ENCODE measurements at regions not wholly inside any gene's neighbourhood (a gene's known extent, or its start where the extent isn't known, plus 50 kb on each side); places are given as distances from the start of the nearest gene placed in this dataset.
"Not testable (repeated sequence)": the region's sequence is repeated elsewhere in the genome, so short reads cannot be mapped to it uniquely, and the experiment has no call there.

GRCh38 chr16:22646948-22647556 lies 136.4 kb downstream of the NPIPB5 start:
- no peaks in the 10 kb centered on the region for H3K4me1 ChIP-seq
- no peaks in the 10 kb centered on the region for H3K9me3 ChIP-seq
- no peak overlapping the region for H3K4me3 ChIP-seq
- intact Hi-C loops (cut with DNase I), result no loop called here
- WGBS, 2 donors, result 53 to 60% methylated on average over 7 of the region's 7 CpGs
- DNase-seq, result no peak
- TF ChIP-seq POLR2A (IDR thresholded peaks at IDR 0.05) (no peak), CTCF (IDR thresholded peaks at IDR 0.05) (no peak)
- H3K27me3 ChIP-seq, result peaks cover 0 to 79% (median 4%) of the 10 kb centered on the region in 4 donors
- no peak overlapping the region for H3K27ac ChIP-seq
- no peaks in the 10 kb centered on the region for H3K36me3 ChIP-seq

- H3K36me3 ChIP-seq, result no peaks in the 10 kb centered on the region
- 57 to 66% methylated on average over 4 of the region's 4 CpGs for WGBS, 2 donors
- H3K27ac ChIP-seq, result no peak overlapping the region
- intact Hi-C loops (cut with DNase I), result no loop called here
- no peak overlapping the region for H3K4me3 ChIP-seq
- no peaks in the 10 kb centered on the region for H3K9me3 ChIP-seq
- no peak for DNase-seq
- H3K27me3 ChIP-seq, result peaks cover 0 to 68% (median 4%) of the 10 kb centered on the region in 4 donors
- H3K4me1 ChIP-seq, result no peaks in the 10 kb centered on the region
- TF ChIP-seq POLR2A (IDR thresholded peaks at IDR 0.05) (no peak), CTCF (IDR thresholded peaks at IDR 0.05) (no peak)
These were observed 137.4 kb downstream of the NPIPB5 start for GRCh38 chr16:22648141-22648540.

- 84 to 86% methylated on average over 4 of the region's 4 CpGs for WGBS, 2 donors
- no peak overlapping the region for H3K4me3 ChIP-seq
- DNase-seq, result no peak
- peaks cover 0 to 69% (median 4%) of the 10 kb centered on the region in 4 donors for H3K27me3 ChIP-seq
- no peaks in the 10 kb centered on the region for H3K4me1 ChIP-seq
- no peaks in the 10 kb centered on the region for H3K36me3 ChIP-seq
- H3K27ac ChIP-seq, result no peak overlapping the region
- intact Hi-C loops (cut with DNase I), result no loop called here
- TF ChIP-seq CTCF (IDR thresholded peaks at IDR 0.05), result no peak
- no peak for TF ChIP-seq POLR2A (IDR thresholded peaks at IDR 0.05)
- no peaks in the 10 kb centered on the region for H3K9me3 ChIP-seq
These were observed 138.2 kb downstream of the NPIPB5 start for GRCh38 chr16:22648941-22649340.

GRCh38 chr16:22651111-22651817 lies 140.6 kb downstream of the NPIPB5 start:
- peaks cover 0 to 53% (median 4%) of the 10 kb centered on the region in 4 donors for H3K27me3 ChIP-seq

GRCh38 chr16:22652463-22652845 lies 141.8 kb downstream of the NPIPB5 start:
- Histone ChIP-seq H3K36me3 (no peaks in the 10 kb centered on the region), H3K4me1 (no peaks in the 10 kb centered on the region), H3K4me3 (no peak overlapping the region), H3K9me3 (no peaks in the 10 kb centered on the region), H3K27ac (no peak overlapping the region), H3K27me3 (peaks cover 0 to 41% (median 4%) of the 10 kb centered on the region in 4 donors)
- intact Hi-C loops (cut with DNase I), result no loop called here
- no peak for TF ChIP-seq CTCF (IDR thresholded peaks at IDR 0.05)
- no peak for DNase-seq
- WGBS, 2 donors, result 80 to 85% methylated on average over 2 of the region's 2 CpGs

More at GRCh38 chr16:22651111-22651817, 140.6 kb downstream of the NPIPB5 start:
- H3K36me3 ChIP-seq; intact Hi-C loops (cut with DNase I); H3K9me3 ChIP-seq; H3K27ac ChIP-seq; DNase-seq; H3K4me3 ChIP-seq; H3K4me1 ChIP-seq: not testable (repeated sequence)
- 88% methylated on average over 6 of the region's 6 CpGs for WGBS, 2 donors

Data from esophagus squamous epithelium (tissue), 5 donors.